Putamen (tissue), 1 donor: ENCODE measurements at regions not wholly inside any gene's neighbourhood (a gene's known extent, or its start where the extent isn't known, plus 50 kb on each side); places are given as distances from the start of the nearest gene placed in this dataset.

ENCODE experiments used
- DNase-seq: peaks from one replicate; pipeline ENCODE4 v3.0.0-alpha.2; 2016; ENCODE audit warnings: low spot score

GRCh38 chr21:31566064-31566463 lies 93.4 kb upstream of the SOD1 start:
- no peak for DNase-seq

- no peak for DNase-seq
Observed at GRCh38 chr21:31564439-31564838, 95.1 kb upstream of the SOD1 start.

GRCh38 chr21:31560479-31560878 lies 99.0 kb upstream of the SOD1 start:
- DNase-seq, result no peak

GRCh38 chr21:31559368-31560119 lies 99.9 kb upstream of the SOD1 start:
- peak; percentile 94 for DNase-seq

GRCh38 chr21:31558962-31559367 lies 100.5 kb upstream of the SOD1 start:
- DNase-seq, result peak; percentile 96

GRCh38 chr21:31558189-31558961 lies 101.1 kb upstream of the SOD1 start:
- DNase-seq, result peak; percentile 62

- DNase-seq, result no peak
Observed at GRCh38 chr21:31557421-31558188, 101.9 kb upstream of the SOD1 start.

GRCh38 chr21:31556662-31557061 lies 102.8 kb upstream of the SOD1 start:
- no peak for DNase-seq

GRCh38 chr21:31555741-31556191 lies 103.7 kb upstream of the SOD1 start:
- no peak for DNase-seq

GRCh38 chr21:31554511-31555022 lies 104.9 kb upstream of the SOD1 start:
- DNase-seq, result peak; percentile 42

- no peak for DNase-seq
Observed at GRCh38 chr21:31553926-31554325, 105.6 kb upstream of the SOD1 start.

- DNase-seq, result no peak
Observed at GRCh38 chr21:31553461-31553860, 106.0 kb upstream of the SOD1 start.

- DNase-seq, result no peak
Observed at GRCh38 chr21:31552826-31553225, 106.7 kb upstream of the SOD1 start.

- no peak for DNase-seq
Observed at GRCh38 chr21:31550070-31550469, 109.4 kb upstream of the SOD1 start.

- no peak for DNase-seq
Observed at GRCh38 chr21:31548688-31549087, 110.8 kb upstream of the SOD1 start.

GRCh38 chr21:31546443-31547170 lies 112.9 kb upstream of the SOD1 start:
- DNase-seq, result no peak

- no peak for DNase-seq
Observed at GRCh38 chr21:31545036-31545435, 114.5 kb upstream of the SOD1 start.

GRCh38 chr21:31543191-31543590 lies 116.3 kb upstream of the SOD1 start:
- DNase-seq, result no peak

- no peak for DNase-seq
Observed at GRCh38 chr21:31538816-31539215, 120.7 kb upstream of the SOD1 start.

- no peak for DNase-seq
Observed at GRCh38 chr21:31537872-31538576, 121.5 kb upstream of the SOD1 start.

GRCh38 chr21:31536138-31536537 lies 123.4 kb upstream of the SOD1 start:
- no peak for DNase-seq
